PFSK-1 (cell line): ENCODE measurements at regions not wholly inside any gene's neighbourhood (a gene's known extent, or its start where the extent isn't known, plus 50 kb on each side); places are given as distances from the start of the nearest gene placed in this dataset.

Experiments
- FOXP2 ChIP-seq: optimal IDR thresholded peaks from 2 replicates; pipeline ENCODE3; 2011; ENCODE audit warnings: borderline replicate concordance, control low read depth, inconsistent platforms; ENCODE audit not compliant: insufficient read depth; ENCODE audit errors: extremely low read length, extremely low read depth
- POLR2AphosphoS5 ChIP-seq: IDR thresholded peaks from 2 replicates; pipeline ENCODE4 v1.6.1; 2012; ENCODE audit warnings: low read depth, mild to moderate bottlenecking, control low read depth, low read length, moderate library complexity
- REST ChIP-seq, 2 experiments: IDR thresholded peaks; 2 replicates each; pipeline versions ENCODE4 v1.6.1 to v1.8.0; 2011 to 2012; ENCODE audit warnings: low read depth in 2 of 2, low read length in 2 of 2, control low read depth in 1 of 2, inconsistent platforms in 1 of 2, mild to moderate bottlenecking in 1 of 2, moderate library complexity in 1 of 2; ENCODE audit not compliant: insufficient read depth in 1 of 2
- SIN3A ChIP-seq: IDR thresholded peaks from 2 replicates; pipeline ENCODE4 v1.6.1; 2012; ENCODE audit warnings: mild to moderate bottlenecking, low read length, moderate library complexity, borderline replicate concordance; ENCODE audit not compliant: insufficient read depth
- TAF1 ChIP-seq: IDR thresholded peaks from 2 replicates; pipeline ENCODE4 v1.6.1; 2012; ENCODE audit warnings: low read length, control low read depth, borderline replicate concordance; ENCODE audit not compliant: insufficient read depth

- no peak for TF ChIP-seq SIN3A
- no peak for TF ChIP-seq TAF1
- no peak for TF ChIP-seq REST (IDR thresholded peaks at IDR 0.05; ENCODE audit: insufficient read depth in 1 of 2, low read depth in 2 of 2, low read length in 2 of 2)
- TF ChIP-seq POLR2AphosphoS5, result no peak
- TF ChIP-seq FOXP2, result no peak
Observed at GRCh38 chr2:181394741-181395437, 62.3 kb upstream of the ITGA4 start.

DNA sequence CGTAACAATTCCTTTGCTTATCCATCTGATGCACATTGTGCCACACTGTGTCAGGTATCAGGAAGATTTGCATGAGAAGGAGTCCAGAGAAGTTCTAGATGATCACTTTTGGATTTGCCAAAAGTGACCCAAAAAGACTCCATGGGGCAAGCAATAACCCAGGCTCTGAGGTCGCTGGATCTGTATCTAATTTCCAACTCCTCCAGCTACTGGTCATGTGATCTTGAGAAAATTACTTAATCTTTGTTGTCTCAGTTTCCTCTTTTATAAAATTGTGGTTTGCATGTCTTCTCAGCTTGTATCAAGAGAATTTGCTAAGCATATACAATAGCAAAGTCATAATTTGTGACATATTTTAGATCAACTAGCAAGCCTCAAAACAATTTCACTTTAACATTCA is 61.3 kb upstream of the ITGA4 start:
- no peak for TF ChIP-seq TAF1
- no peak for TF ChIP-seq SIN3A
- TF ChIP-seq REST (IDR thresholded peaks at IDR 0.05; ENCODE audit: insufficient read depth in 1 of 2, low read depth in 2 of 2, low read length in 2 of 2), result no peak
- no peak for TF ChIP-seq POLR2AphosphoS5
- no peak for TF ChIP-seq FOXP2

DNA sequence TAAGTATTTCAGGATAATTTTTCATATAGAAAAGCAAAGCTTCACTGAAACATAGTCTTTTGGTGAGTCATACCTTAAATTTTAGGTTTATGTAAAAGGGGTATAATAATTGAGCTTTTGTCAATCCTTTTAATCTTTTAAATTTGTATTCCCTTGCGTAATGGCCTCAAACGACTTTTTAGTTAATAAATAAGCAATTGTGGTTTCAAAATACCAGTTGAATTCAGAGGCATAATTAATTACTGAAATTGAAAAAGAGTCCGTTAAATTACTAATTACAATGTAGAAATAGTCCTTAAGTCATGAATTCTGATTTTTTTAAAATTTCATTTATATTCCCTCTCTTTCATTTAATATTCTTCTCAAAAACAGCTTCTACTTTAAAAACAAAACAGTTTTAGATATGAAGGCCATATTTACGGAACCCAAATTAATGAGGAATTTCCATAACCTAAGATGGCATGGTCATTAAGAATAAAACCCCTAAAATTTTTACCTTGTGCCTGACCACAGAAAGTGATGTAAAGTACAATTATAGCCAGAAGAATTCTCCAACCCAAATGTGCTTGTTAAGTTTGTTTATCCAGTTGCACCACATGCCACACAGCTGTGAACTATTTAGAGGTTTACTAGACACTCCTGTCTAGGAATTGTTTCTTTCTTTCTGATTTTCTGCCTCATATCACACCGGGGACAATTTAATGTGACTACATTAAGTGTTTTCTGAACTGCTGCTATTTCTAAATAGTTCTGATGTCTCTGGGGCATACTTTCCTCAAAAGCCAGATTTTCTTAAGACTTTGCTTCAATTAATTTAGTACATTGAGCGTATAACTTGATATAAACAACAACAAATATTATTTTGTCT is 60.7 kb upstream of the ITGA4 start:
- no peak for TF ChIP-seq REST (IDR thresholded peaks at IDR 0.05; ENCODE audit: insufficient read depth in 1 of 2, low read depth in 2 of 2, low read length in 2 of 2)
- TF ChIP-seq FOXP2, result no peak
- TF ChIP-seq POLR2AphosphoS5, result no peak
- TF ChIP-seq TAF1, result no peak
- no peak for TF ChIP-seq SIN3A

DNA sequence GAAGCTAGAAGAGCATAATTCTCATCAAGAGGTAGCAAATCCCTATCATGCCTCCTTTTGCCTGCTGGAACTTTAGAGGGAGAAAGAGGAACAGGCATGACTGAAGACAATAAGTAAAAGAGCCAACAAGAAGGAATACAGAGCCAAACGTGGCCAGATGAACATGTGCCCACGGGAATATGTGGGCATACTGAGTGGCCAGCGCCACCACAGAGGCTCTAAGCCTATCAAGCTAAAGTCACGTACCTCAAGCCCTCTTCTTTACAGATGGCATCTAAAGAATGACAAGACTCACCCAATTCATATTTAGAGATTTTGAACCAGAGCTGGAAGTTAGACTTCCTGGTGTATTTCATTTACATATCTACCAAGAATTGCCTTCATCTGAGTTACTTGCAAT is 59.9 kb upstream of the ITGA4 start:
- TF ChIP-seq SIN3A, result no peak
- TF ChIP-seq POLR2AphosphoS5, result no peak
- no peak for TF ChIP-seq REST (IDR thresholded peaks at IDR 0.05; ENCODE audit: insufficient read depth in 1 of 2, low read depth in 2 of 2, low read length in 2 of 2)
- TF ChIP-seq TAF1, result no peak
- no peak for TF ChIP-seq FOXP2
